Activated CD4-positive, alpha-beta T cell treated with anti-CD3 and anti-CD28 coated beads, Interleukin-2, amount 10 ng/mL, durations not matched to agents 7 days and 5 days (primary cell): ENCODE measurements at regions not wholly inside any gene's neighbourhood (a gene's known extent, or its start where the extent isn't known, plus 50 kb on each side); places are given as distances from the start of the nearest gene placed in this dataset.

Experiments used
- CTCF ChIA-PET: fragments of 350-600 bp; sonication (Branson Sonifier 250); formaldehyde crosslinking; loops from one replicate; lab custom pipeline; 2021; ENCODE audit warnings: antibody characterized with exemption; lab: Charles Lee
- POLR2A ChIA-PET: fragments of 350-600 bp; sonication (Branson Sonifier 250); formaldehyde crosslinking; loops from one replicate; lab custom pipeline; 2021; ENCODE audit warnings: antibody characterized with exemption; lab: Charles Lee
- DNase-seq: peaks from one replicate; pipeline ENCODE4 v3.0.0-alpha.2; 2020
- H3K27ac Mint-ChIP-seq: one replicate; pipeline ENCODE4 v1.8.0; 2021; ENCODE audit warnings: mild to moderate bottlenecking, moderate library complexity, mixed read lengths
- H3K27me3 Mint-ChIP-seq: one replicate; pipeline ENCODE4 v1.8.0; 2021; ENCODE audit warnings: mixed read lengths
- H3K36me3 Mint-ChIP-seq: one replicate; pipeline ENCODE4 v1.8.0; 2021; ENCODE audit warnings: low read depth, mixed read lengths
- H3K4me1 Mint-ChIP-seq: one replicate; pipeline ENCODE4 v1.8.0; 2021; ENCODE audit warnings: mixed read lengths
- H3K4me3 Mint-ChIP-seq: one replicate; pipeline ENCODE4 v1.8.0; 2021; ENCODE audit warnings: mild to moderate bottlenecking, moderate library complexity, mixed read lengths
- H3K9me3 Mint-ChIP-seq: one replicate; pipeline ENCODE4 v1.8.0; 2021; ENCODE audit warnings: mixed read lengths

GRCh38 chr1:209446356-209446755 is 137.2 kb upstream of the CAMK1G start:
- CTCF ChIA-PET: no interaction called here
- DNase-seq: no peak
- POLR2A ChIA-PET: no interaction called here
- Mint-ChIP-seq H3K36me3 (no peaks in the 10 kb centered on the region), H3K27ac (no peak overlapping the region), H3K9me3 (no peaks in the 10 kb centered on the region), H3K4me1 (no peaks in the 10 kb centered on the region), H3K27me3 (no peaks in the 10 kb centered on the region), H3K4me3 (no peak overlapping the region)

- peaks cover 10% of the 10 kb centered on the region for H3K27me3 Mint-ChIP-seq
- no peak overlapping the region for H3K4me3 Mint-ChIP-seq
- no peak for DNase-seq
- no peaks in the 10 kb centered on the region for H3K4me1 Mint-ChIP-seq
- H3K36me3 Mint-ChIP-seq: no peaks in the 10 kb centered on the region
- ChIA-PET CTCF (no interaction called here), POLR2A (no interaction called here)
- H3K27ac Mint-ChIP-seq: no peak overlapping the region
- H3K9me3 Mint-ChIP-seq: no peaks in the 10 kb centered on the region
Measured at GRCh38 chr1:209454340-209454994, 129.0 kb upstream of the CAMK1G start.

GRCh38 chr1:209455145-209455544 is 128.4 kb upstream of the CAMK1G start:
- Mint-ChIP-seq H3K4me1 (no peaks in the 10 kb centered on the region), H3K27ac (no peak overlapping the region), H3K4me3 (no peak overlapping the region), H3K9me3 (no peaks in the 10 kb centered on the region), H3K36me3 (no peaks in the 10 kb centered on the region), H3K27me3 (peaks cover 12% of the 10 kb centered on the region)
- CTCF ChIA-PET: no interaction called here
- DNase-seq: no peak
- POLR2A ChIA-PET: no interaction called here

- DNase-seq: no peak
- H3K27ac Mint-ChIP-seq: no peak overlapping the region
- ChIA-PET CTCF (interaction anchor here (0.6 kb wide), 1 partner anchor 7 kb away, joined by 3 read pairs; no protein-coding TSS in a partner anchor), POLR2A (no interaction called here)
- H3K36me3 Mint-ChIP-seq: no peaks in the 10 kb centered on the region
- no peaks in the 10 kb centered on the region for H3K4me1 Mint-ChIP-seq
- H3K4me3 Mint-ChIP-seq: no peak overlapping the region
- no peaks in the 10 kb centered on the region for H3K9me3 Mint-ChIP-seq
- peaks cover 12% of the 10 kb centered on the region for H3K27me3 Mint-ChIP-seq
Measured at GRCh38 chr1:209455661-209456358, 127.7 kb upstream of the CAMK1G start.

GRCh38 chr1:209456878-209457277 is 126.6 kb upstream of the CAMK1G start:
- H3K4me3 Mint-ChIP-seq: no peak overlapping the region
- no peaks in the 10 kb centered on the region for H3K9me3 Mint-ChIP-seq
- no peaks in the 10 kb centered on the region for H3K36me3 Mint-ChIP-seq
- POLR2A ChIA-PET: no interaction called here
- peaks cover 12% of the 10 kb centered on the region for H3K27me3 Mint-ChIP-seq
- H3K4me1 Mint-ChIP-seq: no peaks in the 10 kb centered on the region
- CTCF ChIA-PET: interaction anchor here (0.5 kb wide), 1 partner anchor 404 kb away, joined by 6 read pairs; no protein-coding TSS in a partner anchor
- H3K27ac Mint-ChIP-seq: no peak overlapping the region
- no peak for DNase-seq

- Mint-ChIP-seq H3K9me3 (no peaks in the 10 kb centered on the region), H3K4me3 (no peak overlapping the region), H3K36me3 (no peaks in the 10 kb centered on the region), H3K4me1 (no peaks in the 10 kb centered on the region), H3K27ac (no peak overlapping the region), H3K27me3 (peaks cover 12% of the 10 kb centered on the region)
- POLR2A ChIA-PET: no interaction called here
- CTCF ChIA-PET: interaction anchor here (0.5 kb wide), 1 partner anchor 405 kb away, joined by 6 read pairs; no protein-coding TSS in a partner anchor
- no peak for DNase-seq
Measured at GRCh38 chr1:209457401-209458125, 126.0 kb upstream of the CAMK1G start.

GRCh38 chr1:209458921-209459320 is 124.6 kb upstream of the CAMK1G start:
- no peak overlapping the region for H3K4me3 Mint-ChIP-seq
- no peaks in the 10 kb centered on the region for H3K36me3 Mint-ChIP-seq
- H3K4me1 Mint-ChIP-seq: no peaks in the 10 kb centered on the region
- ChIA-PET CTCF (no interaction called here), POLR2A (no interaction called here)
- no peak for DNase-seq
- H3K9me3 Mint-ChIP-seq: no peaks in the 10 kb centered on the region
- H3K27me3 Mint-ChIP-seq: peaks cover 13% of the 10 kb centered on the region
- H3K27ac Mint-ChIP-seq: no peak overlapping the region

GRCh38 chr1:209461168-209461567 is 122.3 kb upstream of the CAMK1G start:
- no peaks in the 10 kb centered on the region for H3K9me3 Mint-ChIP-seq
- no peaks in the 10 kb centered on the region for H3K36me3 Mint-ChIP-seq
- ChIA-PET CTCF (no interaction called here), POLR2A (no interaction called here)
- H3K4me3 Mint-ChIP-seq: no peak overlapping the region
- no peak overlapping the region for H3K27ac Mint-ChIP-seq
- no peak for DNase-seq
- H3K27me3 Mint-ChIP-seq: peaks cover 15% of the 10 kb centered on the region
- no peaks in the 10 kb centered on the region for H3K4me1 Mint-ChIP-seq

GRCh38 chr1:209462433-209462832 is 121.1 kb upstream of the CAMK1G start:
- no peak for DNase-seq
- no peak overlapping the region for H3K27ac Mint-ChIP-seq
- H3K27me3 Mint-ChIP-seq: peaks cover 12% of the 10 kb centered on the region
- CTCF ChIA-PET: no interaction called here
- POLR2A ChIA-PET: no interaction called here
- no peaks in the 10 kb centered on the region for H3K4me1 Mint-ChIP-seq
- H3K36me3 Mint-ChIP-seq: no peaks in the 10 kb centered on the region
- H3K9me3 Mint-ChIP-seq: no peaks in the 10 kb centered on the region
- no peak overlapping the region for H3K4me3 Mint-ChIP-seq

GRCh38 chr1:209463441-209463840 is 120.1 kb upstream of the CAMK1G start:
- ChIA-PET CTCF (interaction anchor here (1.3 kb wide), 1 partner anchor 13 kb away, joined by 3 read pairs; no protein-coding TSS in a partner anchor), POLR2A (no interaction called here)
- H3K4me3 Mint-ChIP-seq: no peak overlapping the region
- no peak for DNase-seq
- H3K9me3 Mint-ChIP-seq: no peaks in the 10 kb centered on the region
- no peaks in the 10 kb centered on the region for H3K4me1 Mint-ChIP-seq
- H3K36me3 Mint-ChIP-seq: no peaks in the 10 kb centered on the region
- H3K27me3 Mint-ChIP-seq: peaks cover 8% of the 10 kb centered on the region
- H3K27ac Mint-ChIP-seq: no peak overlapping the region

GRCh38 chr1:209473025-209473424 is 110.5 kb upstream of the CAMK1G start:
- ChIA-PET POLR2A (no interaction called here), CTCF (no interaction called here)
- Mint-ChIP-seq H3K9me3 (peaks cover 3% of the 10 kb centered on the region), H3K27ac (no peak overlapping the region), H3K4me3 (no peak overlapping the region), H3K4me1 (no peaks in the 10 kb centered on the region), H3K36me3 (no peaks in the 10 kb centered on the region), H3K27me3 (peaks cover 5% of the 10 kb centered on the region)
- no peak for DNase-seq

GRCh38 chr1:209480345-209480744 is 103.2 kb upstream of the CAMK1G start:
- POLR2A ChIA-PET: no interaction called here
- CTCF ChIA-PET: interaction anchor here (0.9 kb wide), 1 partner anchor 10 kb away, joined by 3 read pairs; no protein-coding TSS in a partner anchor
- H3K27ac Mint-ChIP-seq: no peak overlapping the region
- no peaks in the 10 kb centered on the region for H3K9me3 Mint-ChIP-seq
- no peaks in the 10 kb centered on the region for H3K36me3 Mint-ChIP-seq
- DNase-seq: no peak
- no peak overlapping the region for H3K4me3 Mint-ChIP-seq
- H3K27me3 Mint-ChIP-seq: peaks cover 3% of the 10 kb centered on the region
- peaks cover 4% of the 10 kb centered on the region for H3K4me1 Mint-ChIP-seq

- Mint-ChIP-seq H3K9me3 (no peaks in the 10 kb centered on the region), H3K27me3 (no peaks in the 10 kb centered on the region), H3K4me1 (peaks cover 4% of the 10 kb centered on the region), H3K36me3 (no peaks in the 10 kb centered on the region), H3K4me3 (no peak overlapping the region), H3K27ac (no peak overlapping the region)
- ChIA-PET CTCF (no interaction called here), POLR2A (no interaction called here)
- no peak for DNase-seq
Measured at GRCh38 chr1:209483691-209484090, 99.8 kb upstream of the CAMK1G start.
